Panc1 (cell line): ENCODE measurements at regions not wholly inside any gene's neighbourhood (a gene's known extent, or its start where the extent isn't known, plus 50 kb on each side); places are given as distances from the start of the nearest gene placed in this dataset.

ENCODE experiments used
- ATAC-seq: fragments of 200-7000 bp; cut with Tn5 transposase; 2 replicates; pipeline ENCODE4 v1.9.1; 2020; ENCODE audit warnings: mild to moderate bottlenecking, moderate library complexity
- BruUV-seq: library from RNA; stranded (reverse); fragments of 400-500 nt; replicated peaks from 2 replicates; lab custom pipeline; 2021; lab: Mats Ljungman, UMichigan
- CTCF ChIA-PET: fragments of 300-600 bp; sonication (Branson Sonifier 250); formaldehyde crosslinking; loops from one replicate; lab custom pipeline; 2022; ENCODE audit warnings: antibody characterized with exemption; lab: Charles Lee
- POLR2A ChIA-PET: fragments of 300-600 bp; sonication (Branson Sonifier 250); formaldehyde crosslinking; loops from one replicate; lab custom pipeline; 2022; ENCODE audit warnings: antibody characterized with exemption; lab: Charles Lee
- DNase-seq: peaks from one replicate; pipeline ENCODE4 v3.0.0-alpha.2; 2010; ENCODE audit warnings: low read depth, low spot score
- H3K27ac ChIP-seq: 2 replicates; pipeline ENCODE4 v1.5.1; 2011; ENCODE audit warnings: mild to moderate bottlenecking, low read length, inconsistent platforms
- H3K27me3 ChIP-seq: fragments of 200-500 bp; sonication (Bioruptor generic); 2 replicates; pipeline ENCODE4 v1.6.0; 2014; ENCODE audit warnings: low read length, inconsistent platforms; ENCODE audit not compliant: control insufficient read depth, insufficient read depth
- H3K36me3 ChIP-seq: fragments of 200-500 bp; sonication (Bioruptor generic); 2 replicates; pipeline ENCODE4 v1.5.1; 2014; ENCODE audit warnings: inconsistent platforms, mild to moderate bottlenecking, low read length, moderate library complexity; ENCODE audit not compliant: control insufficient read depth, insufficient read depth
- H3K4me1 ChIP-seq: 2 replicates; pipeline ENCODE4 v1.5.1; 2011; ENCODE audit warnings: inconsistent platforms, mild to moderate bottlenecking, low read length, moderate library complexity; ENCODE audit not compliant: control insufficient read depth, insufficient read depth
- H3K4me3 ChIP-seq, 2 experiments: 2 replicates each; pipeline ENCODE4 v1.5.1; 2011 to 2012; ENCODE audit warnings: low read depth in 2 of 2, low read length in 2 of 2, mild to moderate bottlenecking in 2 of 2, inconsistent platforms in 1 of 2, moderate library complexity in 1 of 2
- H3K9me3 ChIP-seq: fragments of 200-500 bp; sonication (Bioruptor generic); 2 replicates; pipeline ENCODE4 v1.5.1; 2014; ENCODE audit warnings: low read depth, mild to moderate bottlenecking, inconsistent platforms, low read length, moderate library complexity; ENCODE audit not compliant: control insufficient read depth, insufficient read depth
- POLR2AphosphoS5 ChIP-seq: IDR thresholded peaks from 2 replicates; pipeline ENCODE4 v1.6.1; 2012; ENCODE audit warnings: mild to moderate bottlenecking, low read depth, low read length, moderate library complexity
- SIN3A ChIP-seq: IDR thresholded peaks from 2 replicates; pipeline ENCODE4 v1.6.1; 2012; ENCODE audit warnings: low read depth, mild to moderate bottlenecking, low read length, moderate library complexity, borderline replicate concordance; ENCODE audit not compliant: insufficient read depth
- TCF7L2 ChIP-seq: IDR thresholded peaks from 2 replicates; pipeline ENCODE4 v1.6.1; 2011; ENCODE audit warnings: mild to moderate bottlenecking, low read depth, low read length, inconsistent platforms
- in situ Hi-C: cut with HindIII; loops from 2 replicates; pipeline ENCODE4 v1.10.0; 2016; ENCODE audit warnings: low sequenced_read_pairs, low pct_unique_long_range_greater_than_20kb
- intact Hi-C: fragments of 100-400 bp; cut with micrococcal nuclease; formaldehyde crosslinking; loops from one replicate; pipeline ENCODE4 v1.10.0; 2022; ENCODE audit not compliant: unreplicated experiment
- TF ChIP-seq, protein P1 (sequence below), 2 experiments: IDR thresholded peaks; 2 replicates each; pipeline ENCODE4 v1.6.1; 2011 to 2012; ENCODE audit warnings: low read depth in 2 of 2, control low read depth in 1 of 2, low read length in 1 of 2, mild to moderate bottlenecking in 1 of 2, moderate library complexity in 1 of 2; ENCODE audit not compliant: insufficient read depth in 1 of 2
- TF ChIP-seq, protein P2 (sequence below): fragments of 450-650 bp; IDR thresholded peaks from 2 replicates; pipeline ENCODE4 v1.5.1; 2017; ENCODE audit warnings: mild to moderate bottlenecking

DNA sequence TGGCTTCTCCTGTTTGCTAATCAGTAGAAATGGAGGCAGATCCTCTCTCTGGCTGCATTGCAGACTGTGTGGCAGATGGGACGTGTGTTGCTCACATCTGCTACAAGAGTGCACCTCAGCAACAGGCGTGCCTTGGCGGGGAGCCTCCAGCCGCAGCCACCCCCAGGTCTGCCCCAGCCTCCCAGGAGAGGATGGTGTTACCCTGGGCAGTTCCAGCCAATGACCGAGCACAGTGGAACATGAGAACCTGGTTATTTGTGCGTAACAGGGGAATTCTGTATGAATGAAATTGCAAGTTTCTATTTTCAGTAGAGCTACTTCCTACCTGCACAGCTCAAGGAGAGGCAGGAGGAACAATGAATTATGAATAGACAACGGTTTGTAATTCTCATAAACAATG, 130.6 kb upstream of the CBLN2 start:
- Histone ChIP-seq H3K9me3 (no peaks in the 10 kb centered on the region), H3K27me3 (no peaks in the 10 kb centered on the region), H3K36me3 (no peaks in the 10 kb centered on the region), H3K4me1 (no peaks in the 10 kb centered on the region), H3K27ac (no peak overlapping the region), H3K4me3 (no peak overlapping the region)
- no peak for ATAC-seq
- DNase-seq: no peak
- no peak for TF ChIP-seq SIN3A
- TF ChIP-seq, protein P1, sequence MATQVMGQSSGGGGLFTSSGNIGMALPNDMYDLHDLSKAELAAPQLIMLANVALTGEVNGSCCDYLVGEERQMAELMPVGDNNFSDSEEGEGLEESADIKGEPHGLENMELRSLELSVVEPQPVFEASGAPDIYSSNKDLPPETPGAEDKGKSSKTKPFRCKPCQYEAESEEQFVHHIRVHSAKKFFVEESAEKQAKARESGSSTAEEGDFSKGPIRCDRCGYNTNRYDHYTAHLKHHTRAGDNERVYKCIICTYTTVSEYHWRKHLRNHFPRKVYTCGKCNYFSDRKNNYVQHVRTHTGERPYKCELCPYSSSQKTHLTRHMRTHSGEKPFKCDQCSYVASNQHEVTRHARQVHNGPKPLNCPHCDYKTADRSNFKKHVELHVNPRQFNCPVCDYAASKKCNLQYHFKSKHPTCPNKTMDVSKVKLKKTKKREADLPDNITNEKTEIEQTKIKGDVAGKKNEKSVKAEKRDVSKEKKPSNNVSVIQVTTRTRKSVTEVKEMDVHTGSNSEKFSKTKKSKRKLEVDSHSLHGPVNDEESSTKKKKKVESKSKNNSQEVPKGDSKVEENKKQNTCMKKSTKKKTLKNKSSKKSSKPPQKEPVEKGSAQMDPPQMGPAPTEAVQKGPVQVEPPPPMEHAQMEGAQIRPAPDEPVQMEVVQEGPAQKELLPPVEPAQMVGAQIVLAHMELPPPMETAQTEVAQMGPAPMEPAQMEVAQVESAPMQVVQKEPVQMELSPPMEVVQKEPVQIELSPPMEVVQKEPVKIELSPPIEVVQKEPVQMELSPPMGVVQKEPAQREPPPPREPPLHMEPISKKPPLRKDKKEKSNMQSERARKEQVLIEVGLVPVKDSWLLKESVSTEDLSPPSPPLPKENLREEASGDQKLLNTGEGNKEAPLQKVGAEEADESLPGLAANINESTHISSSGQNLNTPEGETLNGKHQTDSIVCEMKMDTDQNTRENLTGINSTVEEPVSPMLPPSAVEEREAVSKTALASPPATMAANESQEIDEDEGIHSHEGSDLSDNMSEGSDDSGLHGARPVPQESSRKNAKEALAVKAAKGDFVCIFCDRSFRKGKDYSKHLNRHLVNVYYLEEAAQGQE (IDR thresholded peaks at IDR 0.05; ENCODE audit: insufficient read depth in 1 of 2, low read depth in 2 of 2, low read length in 1 of 2): no peak
- ChIA-PET POLR2A (no interaction called here), CTCF (no interaction called here)
- in situ Hi-C loops: no loop called here
- no TSS peak for BruUV-seq
- intact Hi-C loops: no loop called here

DNA sequence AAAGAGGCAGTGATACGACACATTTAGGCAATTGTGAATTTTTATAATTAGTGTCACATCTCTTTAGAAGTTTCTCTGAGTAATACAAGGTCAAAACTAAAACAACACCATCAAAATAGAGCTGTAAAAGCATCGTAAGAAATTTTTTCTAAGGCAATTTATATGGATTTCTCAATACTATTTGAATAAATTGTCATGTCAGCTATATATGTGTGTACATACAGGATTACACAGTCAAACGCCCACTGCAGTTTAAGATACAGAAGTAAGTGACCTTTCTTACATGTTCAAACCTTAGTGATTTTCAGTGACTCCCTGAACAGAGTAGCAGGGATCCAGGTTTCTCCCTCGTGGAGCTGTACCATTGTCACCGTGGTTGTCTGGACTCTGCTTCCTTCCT, 129.1 kb upstream of the CBLN2 start:
- H3K4me1 ChIP-seq: no peaks in the 10 kb centered on the region
- H3K27ac ChIP-seq: no peak overlapping the region
- H3K27me3 ChIP-seq: no peaks in the 10 kb centered on the region
- TF ChIP-seq TCF7L2 (no peak), POLR2AphosphoS5 (no peak)
- H3K36me3 ChIP-seq: no peaks in the 10 kb centered on the region
- intact Hi-C loops: no loop called here
- POLR2A ChIA-PET: interaction anchor here (0.7 kb wide), 1 partner anchor 295 kb away, joined by 4 read pairs; no protein-coding TSS in a partner anchor
- DNase-seq (no peak), ATAC-seq (no peak)
- CTCF ChIA-PET: interaction anchor here (0.5 to 0.6 kb wide), 2 partner anchors 104 to 905 kb away, joined by 3 to 4 read pairs; no protein-coding TSS in a partner anchor
- no TSS peak for BruUV-seq
- in situ Hi-C loops: no loop called here
- H3K9me3 ChIP-seq: no peaks in the 10 kb centered on the region
- H3K4me3 ChIP-seq: no peak overlapping the region

DNA sequence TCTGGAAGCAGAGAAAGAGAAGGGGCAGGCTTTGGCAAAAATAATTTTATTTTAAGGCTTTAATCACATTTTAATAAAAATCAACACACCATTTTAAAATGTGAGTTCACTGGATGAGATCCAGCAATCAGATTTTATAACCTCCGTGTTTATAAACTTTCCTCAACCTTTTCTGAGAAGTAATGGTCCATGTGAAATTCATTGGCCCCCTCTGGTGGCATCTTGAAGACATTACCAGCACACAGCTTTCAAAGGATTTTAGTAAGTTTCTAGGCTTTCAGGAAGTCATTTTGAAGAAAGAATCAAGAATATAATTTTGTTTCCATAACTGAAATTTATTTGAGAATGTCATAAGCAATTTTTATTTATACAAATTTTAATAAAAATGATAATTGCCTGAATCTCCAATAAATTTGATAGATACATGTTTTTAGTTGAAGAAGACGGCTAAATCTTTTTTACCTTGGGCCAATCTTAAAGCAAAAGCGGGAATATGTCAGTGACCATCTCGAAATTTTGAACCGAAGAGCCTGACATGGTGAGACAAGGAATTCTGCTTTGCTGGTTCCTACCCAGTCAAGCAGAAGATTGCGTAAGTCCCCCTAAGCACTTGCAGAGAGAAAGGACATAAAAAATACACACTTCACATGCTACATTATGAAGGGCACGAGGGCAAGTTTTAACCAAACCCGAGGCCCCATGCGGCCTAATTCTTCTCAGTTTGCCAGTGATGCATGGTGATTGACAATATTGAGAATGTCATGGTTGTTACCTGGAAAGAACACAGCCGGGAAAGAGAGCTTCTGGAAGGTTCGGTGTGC, 128.4 kb upstream of the CBLN2 start:
- DNase-seq: no peak
- H3K36me3 ChIP-seq: no peaks in the 10 kb centered on the region
- no peak overlapping the region for H3K27ac ChIP-seq
- intact Hi-C loops: no loop called here
- no peaks in the 10 kb centered on the region for H3K9me3 ChIP-seq
- in situ Hi-C loops: no loop called here
- H3K4me3 ChIP-seq: no peak overlapping the region
- no TSS peak for BruUV-seq
- CTCF ChIA-PET: interaction anchor here (1.2 kb wide), 1 partner anchor 19 kb away, joined by 3 read pairs; no protein-coding TSS in a partner anchor
- no peaks in the 10 kb centered on the region for H3K4me1 ChIP-seq
- POLR2A ChIA-PET: no interaction called here
- ATAC-seq: no peak
- H3K27me3 ChIP-seq: no peaks in the 10 kb centered on the region
- no peak for TF ChIP-seq SIN3A
- no peak for TF ChIP-seq TCF7L2
- TF ChIP-seq, protein P1 (IDR thresholded peaks at IDR 0.05; ENCODE audit: insufficient read depth in 1 of 2, low read depth in 2 of 2, low read length in 1 of 2): no peak
- TF ChIP-seq POLR2AphosphoS5: no peak
- TF ChIP-seq, protein P2, sequence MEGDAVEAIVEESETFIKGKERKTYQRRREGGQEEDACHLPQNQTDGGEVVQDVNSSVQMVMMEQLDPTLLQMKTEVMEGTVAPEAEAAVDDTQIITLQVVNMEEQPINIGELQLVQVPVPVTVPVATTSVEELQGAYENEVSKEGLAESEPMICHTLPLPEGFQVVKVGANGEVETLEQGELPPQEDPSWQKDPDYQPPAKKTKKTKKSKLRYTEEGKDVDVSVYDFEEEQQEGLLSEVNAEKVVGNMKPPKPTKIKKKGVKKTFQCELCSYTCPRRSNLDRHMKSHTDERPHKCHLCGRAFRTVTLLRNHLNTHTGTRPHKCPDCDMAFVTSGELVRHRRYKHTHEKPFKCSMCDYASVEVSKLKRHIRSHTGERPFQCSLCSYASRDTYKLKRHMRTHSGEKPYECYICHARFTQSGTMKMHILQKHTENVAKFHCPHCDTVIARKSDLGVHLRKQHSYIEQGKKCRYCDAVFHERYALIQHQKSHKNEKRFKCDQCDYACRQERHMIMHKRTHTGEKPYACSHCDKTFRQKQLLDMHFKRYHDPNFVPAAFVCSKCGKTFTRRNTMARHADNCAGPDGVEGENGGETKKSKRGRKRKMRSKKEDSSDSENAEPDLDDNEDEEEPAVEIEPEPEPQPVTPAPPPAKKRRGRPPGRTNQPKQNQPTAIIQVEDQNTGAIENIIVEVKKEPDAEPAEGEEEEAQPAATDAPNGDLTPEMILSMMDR: peak; percentile 58; the same call in 1 of the 2 replicates
